Lung (tissue), 11 donors: ENCODE measurements at regions not wholly inside any gene's neighbourhood (a gene's known extent, or its start where the extent isn't known, plus 50 kb on each side); places are given as distances from the start of the nearest gene placed in this dataset.

Experiments
- ATAC-seq: fragments of 200-7000 bp; cut with Tn5 transposase; one replicate; pipeline ENCODE4 v1.9.1; 2020; ENCODE audit warnings: moderate number of reproducible peaks; ENCODE audit not compliant: insufficient read depth, low FRiP score
- DNase-seq, 3 donors: peaks; one replicate each; pipeline ENCODE4 v3.0.0-alpha.2; 2013 to 2017
- H3K27ac ChIP-seq, 2 donors: one replicate each; pipeline ENCODE4 v1.5.1; 2013; ENCODE audit warnings: mild to moderate bottlenecking in 2 of 2, moderate library complexity in 2 of 2, control low read depth in 1 of 2, inconsistent platforms in 1 of 2, low read depth in 1 of 2, low read length in 1 of 2
- H3K27me3 ChIP-seq, 3 donors: one replicate each; pipeline ENCODE4 v1.5.1; 2013; ENCODE audit warnings: low read length in 2 of 3; ENCODE audit not compliant: control insufficient read depth in 3 of 3, insufficient read depth in 3 of 3
- H3K36me3 ChIP-seq, 4 donors: one replicate each; pipeline ENCODE4 v1.5.1; 2013; ENCODE audit warnings: low read length in 4 of 4, mild to moderate bottlenecking in 1 of 4, moderate library complexity in 1 of 4; ENCODE audit not compliant: control insufficient read depth in 4 of 4, insufficient read depth in 4 of 4
- H3K4me1 ChIP-seq, 5 donors: one replicate each; pipeline ENCODE4 v1.5.1; 2013; ENCODE audit warnings: low read length in 5 of 5, mild to moderate bottlenecking in 2 of 5, moderate library complexity in 1 of 5; ENCODE audit not compliant: control insufficient read depth in 5 of 5, insufficient read depth in 5 of 5
- H3K4me3 ChIP-seq: one replicate; pipeline ENCODE4 v1.5.1; 2013; ENCODE audit warnings: mild to moderate bottlenecking, control low read depth, moderate library complexity
- H3K9ac ChIP-seq, 2 donors: one replicate each; pipeline ENCODE4 v1.5.1; 2013; ENCODE audit warnings: low read length in 2 of 2, control low read depth in 1 of 2; ENCODE audit not compliant: insufficient read depth in 1 of 2
- H3K9me3 ChIP-seq, 4 donors: one replicate each; pipeline ENCODE4 v1.5.1; 2013; ENCODE audit warnings: low read length in 3 of 4, mild to moderate bottlenecking in 1 of 4, moderate library complexity in 1 of 4; ENCODE audit not compliant: control insufficient read depth in 4 of 4, insufficient read depth in 3 of 4
- CTCF ChIP-seq: IDR thresholded peaks from 2 replicates; pipeline ENCODE4 v1.5.1; 2012; ENCODE audit warnings: mild to moderate bottlenecking; ENCODE audit errors: control extremely low read depth, extremely low read depth
- WGBS, 2 donors: extraction: QIAGEN DNeasy Blood & Tissue Kit; methylation state at CpG; one replicate each; pipeline ENCODE4 v1.1.7; 2013; 5-methylcytosine and 5-hydroxymethylcytosine counted together
- donor health status: control.
- donor health status: control.
- donor health status: Bipolar disorder and iron deficiency.
- donor health status: healthy.
- donor health status: DM: yes; HTN: yes; CAD: no.

GRCh38 chr3:81938681-81939080 lies 177.2 kb upstream of the GBE1 start:
- Histone ChIP-seq H3K9ac (no peak overlapping the region), H3K27me3 (no peaks in the 10 kb centered on the region), H3K27ac (no peak overlapping the region), H3K4me3 (no peak overlapping the region), H3K36me3 (no peaks in the 10 kb centered on the region), H3K9me3 (peaks cover 0 to 2% (median 0%) of the 10 kb centered on the region in 4 donors), H3K4me1 (no peaks in the 10 kb centered on the region)
- ATAC-seq (no peak), DNase-seq (no peak)
- TF ChIP-seq CTCF = no peak

DNA sequence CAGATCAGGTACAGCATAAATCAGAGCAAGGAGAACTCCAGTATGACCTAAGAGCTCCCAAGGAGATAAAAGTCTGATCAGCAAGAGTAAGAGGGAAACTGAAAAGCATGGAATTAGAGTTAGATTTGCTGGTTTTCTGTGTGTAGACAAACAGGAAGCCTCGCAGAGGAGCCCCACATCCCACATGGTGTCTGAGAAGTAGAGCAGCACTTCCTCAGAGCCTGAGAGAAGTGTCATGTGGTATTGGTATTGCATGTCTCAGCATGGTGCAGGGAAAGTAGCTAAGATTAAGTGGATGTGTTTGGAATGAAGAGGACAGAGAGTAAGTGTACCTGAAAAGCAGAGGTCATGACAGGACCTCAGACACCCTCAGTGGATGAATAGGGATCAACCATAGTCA lies 175.4 kb upstream of the GBE1 start:
- ATAC-seq (no peak), DNase-seq (no peak)
- Histone ChIP-seq H3K9me3 (no peaks in the 10 kb centered on the region), H3K27me3 (no peaks in the 10 kb centered on the region), H3K4me3 (no peak overlapping the region), H3K36me3 (no peaks in the 10 kb centered on the region), H3K27ac (no peak overlapping the region), H3K9ac (no peak overlapping the region), H3K4me1 (no peaks in the 10 kb centered on the region)
- 29 to 46% methylated on average over 1 of the region's 1 CpG for WGBS, 2 donors
- TF ChIP-seq CTCF = no peak

- Histone ChIP-seq H3K4me3 (no peak overlapping the region), H3K9ac (no peak overlapping the region), H3K27ac (no peak overlapping the region), H3K9me3 (no peaks in the 10 kb centered on the region), H3K4me1 (no peaks in the 10 kb centered on the region), H3K27me3 (no peaks in the 10 kb centered on the region), H3K36me3 (no peaks in the 10 kb centered on the region)
- 91 to 95% methylated on average over 4 of the region's 4 CpGs for WGBS, 2 donors
- TF ChIP-seq CTCF = no peak
- DNase-seq (no peak), ATAC-seq (no peak)
These were observed 171.2 kb upstream of the GBE1 start for GRCh38 chr3:81932681-81933080.

DNA sequence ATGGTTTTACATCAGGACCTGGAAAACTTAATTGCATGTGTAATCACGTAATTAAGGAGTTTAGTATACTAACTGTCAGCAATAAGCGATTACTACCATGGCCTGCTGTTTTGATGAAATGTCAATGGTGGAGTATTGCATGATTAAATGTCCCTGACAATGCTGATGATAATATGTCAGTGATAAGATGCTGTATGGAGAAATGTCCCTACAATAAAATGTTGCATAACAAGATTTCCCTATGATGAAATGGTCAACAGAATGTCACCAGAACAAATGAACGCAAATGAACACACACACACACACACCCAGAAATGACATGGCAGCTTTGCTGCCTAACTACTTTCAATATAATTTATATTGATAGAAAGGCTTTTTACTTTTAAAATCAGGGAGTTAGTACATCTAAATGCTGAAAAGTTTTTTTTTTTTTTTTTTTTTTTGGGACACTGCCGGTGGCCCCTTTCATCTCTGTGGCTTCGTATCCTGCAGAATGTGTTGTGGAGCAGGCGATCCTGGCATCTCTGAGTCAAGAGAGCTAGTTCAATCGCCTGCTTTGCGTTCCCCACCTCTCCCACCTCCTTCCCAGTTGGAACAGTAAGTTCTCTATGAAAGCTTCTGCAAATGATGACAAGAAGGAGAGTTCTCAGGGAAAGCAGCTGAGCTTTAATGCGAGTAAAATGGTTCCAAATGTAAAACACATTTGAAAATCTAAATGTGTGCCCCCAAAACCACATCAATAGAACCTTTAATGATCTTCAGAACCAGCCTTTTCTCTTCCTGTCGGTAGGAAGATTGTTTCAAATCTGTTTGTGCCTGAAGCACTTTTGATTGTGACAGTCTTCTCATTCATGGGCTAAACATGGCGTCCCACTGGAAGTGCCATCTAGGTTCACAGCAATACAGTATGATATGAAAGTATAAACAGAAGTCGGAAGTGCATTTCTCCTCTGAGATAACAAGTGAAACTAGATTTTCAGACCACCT lies 170.1 kb upstream of the GBE1 start:
- Histone ChIP-seq H3K9ac (no peak overlapping the region), H3K36me3 (no peaks in the 10 kb centered on the region), H3K9me3 (no peaks in the 10 kb centered on the region), H3K4me3 (no peak overlapping the region), H3K4me1 (no peaks in the 10 kb centered on the region), H3K27me3 (no peaks in the 10 kb centered on the region), H3K27ac (no peak overlapping the region)
- no peak for ATAC-seq
- TF ChIP-seq CTCF = no peak
- DNase-seq = no peak
- 74 to 78% methylated on average over 12 of the region's 12 CpGs for WGBS, 2 donors
